ENCODE measurements at regions not wholly inside any gene's neighbourhood (a gene's known extent, or its start where the extent isn't known, plus 50 kb on each side); places are given as distances from the start of the nearest gene placed in this dataset.

GRCh38 chr6:19181211-19181610 lies 656.0 kb upstream of the ID4 start:
- TF ChIP-seq GATA1 (IDR thresholded peaks at IDR 0.05; ENCODE audit: low read depth, low read length) = no peak
- no peak for TF ChIP-seq POLR2A (IDR thresholded peaks at IDR 0.05; ENCODE audit: low read length)
